HUES6 (cell line): ENCODE measurements at regions not wholly inside any gene's neighbourhood (a gene's known extent, or its start where the extent isn't known, plus 50 kb on each side); places are given as distances from the start of the nearest gene placed in this dataset.

ENCODE experiments used
- H3K27ac ChIP-seq: 2 replicates; pipeline ENCODE4 v1.7.0; 2013; ENCODE audit warnings: low read depth, mild to moderate bottlenecking, low read length, inconsistent platforms
- H3K27me3 ChIP-seq: 2 replicates; pipeline ENCODE4 v1.6.1; 2013; ENCODE audit warnings: low read length; ENCODE audit not compliant: control insufficient read depth, insufficient read depth
- H3K36me3 ChIP-seq: 2 replicates; pipeline ENCODE4 v1.6.1; 2013; ENCODE audit warnings: low read length; ENCODE audit not compliant: control insufficient read depth, insufficient read depth
- H3K4me1 ChIP-seq: 2 replicates; pipeline ENCODE4 v1.6.1; 2013; ENCODE audit warnings: low read length; ENCODE audit not compliant: control insufficient read depth, insufficient read depth
- H3K4me3 ChIP-seq: 2 replicates; pipeline ENCODE4 v1.5.1; 2013; ENCODE audit warnings: low read depth, low read length
- H3K9ac ChIP-seq: one replicate; pipeline ENCODE4 v1.6.1; 2013; ENCODE audit warnings: mild to moderate bottlenecking, low read length
- H3K9me3 ChIP-seq: 2 replicates; pipeline ENCODE4 v1.6.1; 2013; ENCODE audit warnings: low read depth, low read length; ENCODE audit not compliant: control insufficient read depth, insufficient read depth

GRCh38 chr18:73613706-73614340 lies 533.8 kb downstream of the FBXO15 start:
- Histone ChIP-seq H3K9me3 (no peaks in the 10 kb centered on the region), H3K4me3 (no peak overlapping the region), H3K27ac (no peak overlapping the region), H3K4me1 (no peaks in the 10 kb centered on the region), H3K9ac (no peak overlapping the region), H3K27me3 (no peaks in the 10 kb centered on the region), H3K36me3 (no peaks in the 10 kb centered on the region)

GRCh38 chr18:73597832-73598615 lies 549.6 kb downstream of the FBXO15 start:
- Histone ChIP-seq H3K4me1 (no peaks in the 10 kb centered on the region), H3K9ac (no peak overlapping the region), H3K9me3 (no peaks in the 10 kb centered on the region), H3K36me3 (no peaks in the 10 kb centered on the region), H3K4me3 (no peak overlapping the region), H3K27ac (no peak overlapping the region), H3K27me3 (no peaks in the 10 kb centered on the region)

- Histone ChIP-seq H3K9ac (no peak overlapping the region), H3K4me1 (no peaks in the 10 kb centered on the region; the same call in 1 of the 2 replicates), H3K9me3 (no peaks in the 10 kb centered on the region), H3K4me3 (no peak overlapping the region), H3K27me3 (no peaks in the 10 kb centered on the region), H3K36me3 (no peaks in the 10 kb centered on the region), H3K27ac (no peak overlapping the region)
Observed at GRCh38 chr18:73594749-73595148, 552.9 kb downstream of the FBXO15 start.

- Histone ChIP-seq H3K27ac (no peak overlapping the region), H3K4me1 (no peaks in the 10 kb centered on the region; the same call in 1 of the 2 replicates), H3K4me3 (no peak overlapping the region), H3K27me3 (no peaks in the 10 kb centered on the region), H3K9me3 (no peaks in the 10 kb centered on the region), H3K9ac (no peak overlapping the region), H3K36me3 (no peaks in the 10 kb centered on the region)
Observed at GRCh38 chr18:73593207-73593606, 554.4 kb downstream of the FBXO15 start.

- no peaks in the 10 kb centered on the region for H3K9me3 ChIP-seq
- no peaks in the 10 kb centered on the region for H3K27me3 ChIP-seq
- H3K36me3 ChIP-seq, result no peaks in the 10 kb centered on the region
- no peak overlapping the region for H3K27ac ChIP-seq
- H3K4me1 ChIP-seq, result no peaks in the 10 kb centered on the region; the same call in 1 of the 2 replicates
- no peak overlapping the region for H3K4me3 ChIP-seq
- no peak overlapping the region for H3K9ac ChIP-seq
Observed at GRCh38 chr18:73590950-73591349, 556.7 kb downstream of the FBXO15 start.

GRCh38 chr18:73579698-73580097 lies 567.9 kb downstream of the FBXO15 start:
- H3K9me3 ChIP-seq, result no peaks in the 10 kb centered on the region
- H3K36me3 ChIP-seq, result no peaks in the 10 kb centered on the region
- no peak overlapping the region for H3K9ac ChIP-seq
- H3K4me3 ChIP-seq, result no peak overlapping the region
- no peaks in the 10 kb centered on the region for H3K27me3 ChIP-seq
- H3K4me1 ChIP-seq, result peaks cover 7% of the 10 kb centered on the region
- H3K27ac ChIP-seq, result no peak overlapping the region

GRCh38 chr18:73577365-73577764 lies 570.3 kb downstream of the FBXO15 start:
- no peaks in the 10 kb centered on the region for H3K9me3 ChIP-seq
- no peak overlapping the region for H3K4me3 ChIP-seq
- no peak overlapping the region for H3K9ac ChIP-seq
- H3K27ac ChIP-seq, result no peak overlapping the region
- no peaks in the 10 kb centered on the region for H3K27me3 ChIP-seq
- no peaks in the 10 kb centered on the region for H3K36me3 ChIP-seq
- H3K4me1 ChIP-seq, result no peaks in the 10 kb centered on the region

- no peaks in the 10 kb centered on the region for H3K36me3 ChIP-seq
- H3K27me3 ChIP-seq, result no peaks in the 10 kb centered on the region
- no peaks in the 10 kb centered on the region for H3K4me1 ChIP-seq
- no peak overlapping the region for H3K27ac ChIP-seq
- no peak overlapping the region for H3K9ac ChIP-seq
- H3K9me3 ChIP-seq, result no peaks in the 10 kb centered on the region
- no peak overlapping the region for H3K4me3 ChIP-seq
Observed at GRCh38 chr18:73563901-73564472, 583.6 kb downstream of the FBXO15 start.

- Histone ChIP-seq H3K4me1 (no peaks in the 10 kb centered on the region), H3K4me3 (no peak overlapping the region), H3K36me3 (no peaks in the 10 kb centered on the region), H3K27me3 (no peaks in the 10 kb centered on the region), H3K9me3 (no peaks in the 10 kb centered on the region), H3K27ac (no peak overlapping the region), H3K9ac (no peak overlapping the region)
Observed at GRCh38 chr18:73563345-73563744, 584.3 kb downstream of the FBXO15 start.

- Histone ChIP-seq H3K9ac (no peak overlapping the region), H3K4me1 (no peaks in the 10 kb centered on the region), H3K36me3 (no peaks in the 10 kb centered on the region), H3K4me3 (no peak overlapping the region), H3K27me3 (no peaks in the 10 kb centered on the region), H3K9me3 (no peaks in the 10 kb centered on the region), H3K27ac (no peak overlapping the region)
Observed at GRCh38 chr18:73556904-73557303, 590.7 kb downstream of the FBXO15 start.

- H3K36me3 ChIP-seq, result no peaks in the 10 kb centered on the region
- no peaks in the 10 kb centered on the region for H3K4me1 ChIP-seq
- no peak overlapping the region for H3K4me3 ChIP-seq
- no peak overlapping the region for H3K9ac ChIP-seq
- no peaks in the 10 kb centered on the region for H3K27me3 ChIP-seq
- H3K27ac ChIP-seq, result no peak overlapping the region
- no peaks in the 10 kb centered on the region for H3K9me3 ChIP-seq
Observed at GRCh38 chr18:73552171-73552570, 595.5 kb downstream of the FBXO15 start.
